ENCODE measurements at regions not wholly inside any gene's neighbourhood (a gene's known extent, or its start where the extent isn't known, plus 50 kb on each side); places are given as distances from the start of the nearest gene placed in this dataset.
"Not testable (repeated sequence)": the region's sequence is repeated elsewhere in the genome, so short reads cannot be mapped to it uniquely, and the experiment has no call there.

GRCh38 chr1:146781235-146781634, 156.9 kb upstream of the NBPF12 start:
- TF ChIP-seq, protein P1, sequence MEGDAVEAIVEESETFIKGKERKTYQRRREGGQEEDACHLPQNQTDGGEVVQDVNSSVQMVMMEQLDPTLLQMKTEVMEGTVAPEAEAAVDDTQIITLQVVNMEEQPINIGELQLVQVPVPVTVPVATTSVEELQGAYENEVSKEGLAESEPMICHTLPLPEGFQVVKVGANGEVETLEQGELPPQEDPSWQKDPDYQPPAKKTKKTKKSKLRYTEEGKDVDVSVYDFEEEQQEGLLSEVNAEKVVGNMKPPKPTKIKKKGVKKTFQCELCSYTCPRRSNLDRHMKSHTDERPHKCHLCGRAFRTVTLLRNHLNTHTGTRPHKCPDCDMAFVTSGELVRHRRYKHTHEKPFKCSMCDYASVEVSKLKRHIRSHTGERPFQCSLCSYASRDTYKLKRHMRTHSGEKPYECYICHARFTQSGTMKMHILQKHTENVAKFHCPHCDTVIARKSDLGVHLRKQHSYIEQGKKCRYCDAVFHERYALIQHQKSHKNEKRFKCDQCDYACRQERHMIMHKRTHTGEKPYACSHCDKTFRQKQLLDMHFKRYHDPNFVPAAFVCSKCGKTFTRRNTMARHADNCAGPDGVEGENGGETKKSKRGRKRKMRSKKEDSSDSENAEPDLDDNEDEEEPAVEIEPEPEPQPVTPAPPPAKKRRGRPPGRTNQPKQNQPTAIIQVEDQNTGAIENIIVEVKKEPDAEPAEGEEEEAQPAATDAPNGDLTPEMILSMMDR (IDR thresholded peaks at IDR 0.05): not testable (repeated sequence)
- not testable (repeated sequence) for TF ChIP-seq EP300 (IDR thresholded peaks at IDR 0.05)

All from tibial nerve (tissue), 4 donors.